HK-2 (cell line): ENCODE measurements at regions not wholly inside any gene's neighbourhood (a gene's known extent, or its start where the extent isn't known, plus 50 kb on each side); places are given as distances from the start of the nearest gene placed in this dataset.

ENCODE experiments used
- DNase-seq: peaks from one replicate; pipeline ENCODE4 v3.0.0-alpha.2; 2018; ENCODE audit not compliant: unreplicated experiment

DNA sequence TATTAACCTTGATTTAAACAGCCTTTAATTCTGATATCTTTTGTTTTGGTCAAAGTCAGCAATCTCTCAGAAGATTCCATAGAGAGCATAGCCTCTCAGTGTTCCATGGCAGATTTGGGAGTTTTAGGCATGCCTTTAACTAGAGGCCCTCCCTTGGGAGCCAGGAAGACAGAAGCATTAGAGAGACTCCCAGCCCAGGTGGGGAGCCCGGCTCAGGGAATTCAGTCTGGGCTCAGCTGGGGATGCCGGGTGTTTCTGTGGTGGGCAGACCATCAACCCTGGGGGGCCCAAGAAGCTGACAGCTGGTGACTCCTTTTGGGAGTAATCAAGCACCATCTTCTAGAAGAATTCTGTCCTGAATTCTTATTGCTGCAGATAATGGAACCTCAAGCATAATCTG, 99.7 kb upstream of the CELF4 start:
- no peak for DNase-seq

DNA sequence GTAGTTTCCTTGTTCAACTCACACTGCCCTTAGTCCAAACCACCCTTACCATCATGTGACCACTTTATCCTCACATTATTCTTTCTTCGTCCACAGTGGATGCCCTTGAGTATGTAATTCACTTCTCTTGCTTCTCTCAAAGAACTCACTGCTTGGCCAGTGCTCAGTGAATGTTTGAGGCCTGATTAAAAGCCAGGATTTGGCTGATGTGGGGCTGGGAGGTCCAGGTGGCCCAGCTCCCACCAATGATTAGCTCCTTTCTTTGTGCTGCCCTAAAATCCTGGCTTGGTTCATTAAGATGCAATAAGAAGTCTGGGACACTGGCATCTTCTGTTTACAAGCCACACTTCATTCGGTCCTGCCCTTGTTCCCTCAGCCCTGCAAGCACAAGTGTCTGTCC, 97.8 kb upstream of the CELF4 start:
- DNase-seq: no peak

DNA sequence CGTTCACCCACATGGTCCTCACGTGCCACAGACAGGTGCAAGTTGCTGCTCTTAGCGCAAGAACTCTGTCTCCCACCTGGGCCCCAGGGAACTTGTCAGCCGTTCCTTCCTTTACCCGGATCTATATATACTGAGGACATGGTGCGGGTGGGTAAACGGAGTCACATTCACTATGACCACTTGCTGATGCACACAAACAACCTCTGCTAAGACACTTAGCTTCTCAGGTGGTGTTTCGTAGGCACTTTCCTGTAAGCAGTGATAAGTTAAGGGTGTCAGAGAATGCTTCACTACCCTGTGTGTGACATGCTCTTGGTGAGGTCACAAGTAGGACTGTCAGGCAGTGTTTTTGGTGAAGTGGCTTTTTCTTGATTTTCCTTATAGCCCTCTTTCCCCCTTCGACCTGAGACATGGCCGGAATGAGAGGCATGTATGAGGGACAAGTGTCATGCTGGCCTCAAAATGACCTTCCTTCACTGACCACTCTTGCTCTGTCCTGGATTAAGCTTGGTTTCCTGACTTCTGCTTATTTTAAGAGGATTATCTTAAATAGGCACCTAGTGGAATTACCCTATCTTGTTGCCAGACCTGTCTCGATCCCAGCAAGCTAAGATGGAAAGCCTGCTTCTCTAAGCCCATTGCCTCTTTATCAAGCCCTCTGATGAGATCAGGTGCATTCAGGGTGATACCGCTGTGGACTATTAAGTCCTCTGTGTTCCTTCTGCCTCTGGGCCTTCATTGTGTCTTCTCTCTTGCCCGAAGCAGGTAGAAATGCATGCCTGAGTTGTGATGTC, 97.1 kb upstream of the CELF4 start:
- no peak for DNase-seq

GRCh38 chr18:37662099-37662498, 96.5 kb upstream of the CELF4 start:
- DNase-seq: no peak

- no peak for DNase-seq
Measured at GRCh38 chr18:37661478-37661877, 95.9 kb upstream of the CELF4 start.

DNA sequence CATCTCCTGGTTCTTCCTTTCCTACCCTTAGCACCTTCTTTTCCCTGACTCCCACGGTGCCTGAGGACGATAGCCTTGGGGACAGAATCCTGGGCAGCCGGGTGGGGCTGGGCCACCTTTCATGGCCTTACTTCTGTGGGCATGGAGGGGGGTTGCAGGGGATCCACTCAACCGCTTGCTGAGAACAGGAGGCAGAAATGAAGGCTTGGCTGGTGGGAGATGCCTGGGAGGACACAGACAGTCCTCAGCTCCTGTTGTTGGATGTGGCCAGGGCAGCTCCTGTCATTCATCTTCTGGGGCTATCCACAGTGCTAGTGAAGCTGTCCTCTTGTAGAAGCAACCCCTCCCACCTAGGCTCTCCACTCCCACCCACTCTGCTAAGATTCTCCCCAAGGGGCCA, 95.5 kb upstream of the CELF4 start:
- DNase-seq: no peak

GRCh38 chr18:37660658-37661057, 95.1 kb upstream of the CELF4 start:
- DNase-seq: no peak

DNA sequence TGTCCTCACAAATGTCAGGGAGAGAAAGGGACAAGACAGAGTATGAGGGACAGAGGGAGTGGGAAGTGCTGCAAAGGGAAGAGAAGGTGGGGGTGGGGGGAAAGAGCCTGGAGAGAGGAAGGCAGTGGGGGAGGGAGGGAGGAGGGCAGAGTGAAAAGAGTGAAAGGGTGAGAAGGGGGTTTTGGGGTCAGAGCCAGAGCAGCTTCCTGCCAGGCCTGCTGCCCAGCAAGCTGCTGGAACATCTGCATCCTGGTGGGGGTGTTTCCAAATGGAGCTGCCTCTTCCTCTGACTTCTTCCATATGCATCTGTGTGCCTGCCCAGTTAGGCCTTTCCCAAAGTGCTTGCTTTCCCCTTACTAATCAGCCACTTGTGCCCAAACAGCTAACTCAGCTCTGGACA, 94.3 kb upstream of the CELF4 start:
- no peak for DNase-seq

GRCh38 chr18:37658894-37659293, 93.3 kb upstream of the CELF4 start:
- no peak for DNase-seq

DNA sequence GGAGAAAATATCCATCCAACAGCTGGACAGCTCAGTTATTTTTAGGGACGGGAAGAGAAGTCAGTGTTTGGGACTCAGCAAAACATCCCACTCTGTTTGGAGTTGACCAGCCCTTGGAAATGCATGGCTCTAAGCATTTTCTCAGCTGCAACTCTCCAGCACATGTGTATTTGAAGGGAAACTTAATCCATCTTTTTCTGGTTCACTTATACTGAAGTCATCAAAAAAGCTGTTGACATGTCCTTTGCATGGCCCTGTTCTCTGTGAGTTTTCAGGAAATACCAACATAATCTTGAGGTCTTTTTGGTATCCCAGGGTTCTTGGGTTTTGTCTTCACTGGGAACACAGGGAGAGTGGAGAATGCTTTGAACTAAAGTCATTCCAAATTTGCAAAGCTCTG, 91.9 kb upstream of the CELF4 start:
- DNase-seq: no peak

DNA sequence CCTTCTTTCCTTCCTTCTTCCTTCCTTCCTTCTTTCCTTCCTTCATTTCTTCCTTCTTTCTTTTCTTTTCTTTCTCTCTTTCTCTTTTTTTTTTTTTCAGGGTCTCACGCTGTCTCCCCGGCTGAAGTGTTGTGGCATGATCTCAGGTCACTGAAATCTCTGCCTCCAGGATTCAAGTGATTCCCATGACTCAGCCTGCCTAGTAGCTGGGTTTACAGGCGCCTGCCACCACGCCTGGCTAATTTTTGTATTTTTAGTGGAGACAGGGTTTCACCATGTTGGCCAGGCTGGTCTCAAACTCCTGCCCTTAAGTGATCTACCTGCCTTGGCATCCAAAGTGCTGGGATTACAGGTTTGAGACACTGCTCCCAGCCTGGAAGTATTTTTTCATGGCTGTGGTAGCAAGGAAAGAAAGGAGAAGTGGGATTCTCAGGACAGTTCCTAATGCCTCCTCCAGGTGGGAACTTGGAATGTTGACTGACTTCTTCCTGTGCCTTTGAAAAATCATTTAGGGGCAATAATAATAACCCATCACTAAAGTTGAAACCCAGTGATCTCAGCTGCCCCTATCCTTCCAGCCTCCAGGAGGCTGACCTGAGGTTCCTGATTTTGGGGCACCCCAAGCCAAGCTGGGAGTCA, 89.3 kb upstream of the CELF4 start:
- peak; percentile 44 for DNase-seq

DNA sequence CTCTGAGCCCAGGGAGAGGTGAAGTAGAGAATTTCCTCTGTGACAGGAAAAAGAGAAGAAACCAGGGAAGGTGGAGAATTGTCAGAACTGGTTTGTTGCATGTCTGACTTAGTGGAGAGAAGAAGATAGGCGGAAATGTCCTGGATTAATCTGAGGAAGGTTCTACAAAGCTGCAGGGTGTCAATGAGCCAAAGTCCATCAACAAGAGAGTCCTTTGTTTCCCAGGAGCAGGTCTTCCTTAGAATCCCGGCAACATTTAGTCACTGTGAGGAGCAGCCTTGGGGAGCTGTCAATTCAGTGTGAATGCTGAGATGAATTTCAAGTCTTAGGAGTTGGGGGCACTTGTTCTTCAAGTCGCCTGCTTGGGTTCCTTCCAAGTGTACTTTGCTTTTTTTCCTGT, 88.4 kb upstream of the CELF4 start:
- DNase-seq: no peak

DNA sequence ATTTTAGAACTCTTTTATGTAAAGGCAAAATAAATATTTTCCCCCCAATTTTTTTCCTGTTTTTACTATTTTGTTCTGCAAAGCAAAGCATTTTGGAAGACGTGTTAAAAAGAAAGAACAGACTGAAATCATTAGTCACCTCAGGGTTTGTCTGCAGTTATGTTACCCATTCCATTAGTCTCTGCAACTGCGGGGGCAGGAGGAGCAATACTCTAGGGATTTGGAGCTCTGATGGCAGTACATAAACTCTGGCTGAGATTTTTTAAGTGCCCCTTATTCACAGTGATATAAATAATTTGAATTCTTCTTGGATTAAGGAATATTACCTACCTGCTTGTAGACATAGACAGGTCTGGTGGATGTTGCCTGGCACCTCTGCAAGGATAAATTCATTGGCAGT, 88.0 kb upstream of the CELF4 start:
- DNase-seq: no peak

DNA sequence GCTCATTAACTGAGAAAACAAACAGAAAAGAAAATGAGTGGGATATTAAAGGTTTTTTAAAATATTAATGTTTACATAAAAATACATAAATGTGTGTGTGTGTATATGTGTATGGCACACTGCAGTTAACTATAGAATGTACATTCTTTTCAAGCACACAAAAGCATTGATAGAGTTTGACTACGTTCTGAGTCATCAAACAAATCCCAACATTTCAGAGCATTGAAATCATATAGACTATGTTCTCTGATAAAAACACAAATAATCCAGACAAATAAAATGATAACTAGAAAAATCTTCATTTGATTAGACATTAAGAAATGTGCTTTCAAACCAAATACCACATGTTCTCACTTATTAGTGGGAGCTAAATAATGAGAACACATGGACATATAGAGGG, 84.3 kb upstream of the CELF4 start:
- no peak for DNase-seq

DNA sequence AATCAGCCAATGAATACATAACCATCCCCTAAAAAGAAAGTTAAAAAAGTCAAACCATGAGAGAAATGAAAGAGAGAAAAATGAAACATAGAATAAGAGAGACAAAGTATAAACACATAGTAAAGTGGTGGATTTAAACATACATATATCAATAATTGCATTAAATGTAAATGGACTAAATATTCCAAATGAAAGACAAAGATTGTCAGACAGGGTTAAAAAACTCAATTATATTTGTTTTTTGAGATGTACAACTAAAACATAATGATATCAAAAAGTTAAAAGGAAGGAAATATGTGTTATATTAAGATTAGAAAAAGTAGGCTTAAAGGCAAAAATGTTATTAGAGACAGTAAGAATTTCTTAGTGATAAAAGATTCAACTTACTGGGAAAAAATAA, 83.8 kb upstream of the CELF4 start:
- no peak for DNase-seq

DNA sequence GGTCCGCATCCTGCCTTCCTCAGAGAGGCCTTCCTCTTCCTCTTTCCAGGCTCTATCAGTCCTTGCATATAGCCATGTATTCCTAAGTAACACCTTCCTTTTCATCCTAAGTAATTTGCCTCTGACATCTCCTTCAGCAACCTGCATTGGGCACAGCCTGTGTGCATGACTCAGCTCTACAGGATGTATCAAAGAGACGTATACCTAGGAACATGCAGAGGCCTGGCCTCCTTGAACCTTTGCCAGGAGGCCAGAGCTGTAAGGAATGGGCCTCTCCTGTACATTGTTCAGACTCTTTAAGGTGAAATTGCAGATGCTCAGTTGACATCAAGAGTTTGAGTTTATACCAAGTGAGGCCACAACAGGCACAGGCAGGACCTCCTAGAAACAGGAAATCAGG, 76.0 kb upstream of the CELF4 start:
- no peak for DNase-seq

DNA sequence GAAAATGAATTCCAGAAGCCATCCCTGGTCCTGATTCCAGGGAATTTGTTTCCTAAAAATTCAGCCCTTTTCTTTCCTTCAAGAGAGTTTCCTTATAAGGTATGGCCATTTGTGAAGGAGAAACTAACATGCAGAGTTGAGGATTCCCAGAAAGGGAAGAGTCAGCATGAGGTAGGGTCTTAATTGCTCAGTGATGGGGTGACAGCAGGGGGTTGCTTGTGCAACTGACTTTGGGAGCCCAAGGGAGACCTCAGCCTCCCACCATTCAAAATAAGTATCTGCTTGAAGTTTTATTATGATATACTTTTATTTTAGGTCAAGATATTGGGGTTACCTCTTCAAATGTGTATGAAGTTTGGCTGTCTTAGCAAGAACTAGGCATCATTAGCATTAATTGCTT, 74.9 kb upstream of the CELF4 start:
- no peak for DNase-seq

DNA sequence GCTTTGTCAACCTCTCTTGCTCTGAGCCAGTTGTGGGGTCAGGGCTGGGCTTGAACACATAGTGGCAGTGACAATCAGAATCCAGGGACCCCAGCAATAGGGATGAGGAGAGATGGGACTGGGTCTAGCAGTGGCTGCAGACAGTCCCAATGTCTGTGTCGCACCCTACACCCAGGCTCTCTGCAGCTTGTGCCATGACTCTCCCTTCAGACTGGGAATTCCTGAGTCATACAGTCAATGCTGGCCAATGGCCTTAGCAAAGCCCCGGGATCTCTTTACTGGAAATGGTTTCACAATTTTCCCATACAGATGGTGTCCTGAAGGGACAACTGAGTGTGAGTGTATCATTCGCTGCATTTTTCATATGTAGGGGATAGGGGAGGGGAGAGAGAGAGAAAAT, 74.2 kb upstream of the CELF4 start:
- DNase-seq: no peak

DNA sequence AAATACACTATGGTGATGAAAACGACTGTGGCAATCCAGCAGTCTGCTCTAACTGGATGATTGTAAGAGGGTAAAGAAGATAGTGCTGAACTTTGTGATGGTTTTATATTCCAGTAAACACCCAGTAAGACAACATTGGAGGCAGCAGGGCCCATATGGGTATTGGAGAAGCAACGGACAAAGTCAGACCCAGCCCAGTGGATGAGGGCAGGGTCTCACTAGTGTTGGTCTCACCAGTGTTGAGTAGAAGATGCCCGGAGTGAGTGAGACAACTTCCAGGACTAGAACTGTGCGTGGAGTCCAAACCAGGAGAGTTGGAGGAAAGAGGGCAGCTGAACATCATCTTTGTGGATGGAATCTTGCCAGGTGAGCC, 71.9 kb upstream of the CELF4 start:
- DNase-seq: no peak

DNA sequence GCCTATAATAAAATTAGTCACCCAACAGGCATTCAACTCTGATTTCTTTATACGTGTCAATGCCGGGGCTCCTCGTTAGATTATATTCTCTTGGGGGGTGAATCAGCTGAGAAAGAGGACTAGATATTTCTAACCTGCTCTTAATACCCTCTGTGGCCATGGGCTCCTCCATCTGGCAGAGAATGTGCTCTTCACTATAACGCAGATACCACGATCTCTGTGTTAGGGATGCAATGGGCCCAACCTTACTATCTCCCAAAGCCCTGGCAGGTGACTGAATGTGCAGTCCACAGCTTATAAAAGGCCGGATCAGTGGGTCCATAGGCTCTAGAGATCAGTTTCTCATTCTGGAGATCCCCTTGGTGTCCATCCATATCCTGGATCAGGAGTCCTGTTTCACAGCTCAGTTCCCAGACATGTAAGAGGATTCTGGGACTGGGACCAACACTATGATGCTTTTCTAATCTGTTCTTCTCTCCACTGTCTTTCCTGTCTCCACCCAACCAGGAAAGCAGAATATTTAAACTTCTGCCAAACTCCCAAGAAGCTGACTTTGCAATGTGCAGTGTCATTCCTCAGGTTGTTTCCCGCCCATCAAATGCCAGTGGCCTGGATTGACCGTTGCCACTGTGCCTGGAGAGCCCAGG, 71.4 kb upstream of the CELF4 start:
- DNase-seq: no peak

DNA sequence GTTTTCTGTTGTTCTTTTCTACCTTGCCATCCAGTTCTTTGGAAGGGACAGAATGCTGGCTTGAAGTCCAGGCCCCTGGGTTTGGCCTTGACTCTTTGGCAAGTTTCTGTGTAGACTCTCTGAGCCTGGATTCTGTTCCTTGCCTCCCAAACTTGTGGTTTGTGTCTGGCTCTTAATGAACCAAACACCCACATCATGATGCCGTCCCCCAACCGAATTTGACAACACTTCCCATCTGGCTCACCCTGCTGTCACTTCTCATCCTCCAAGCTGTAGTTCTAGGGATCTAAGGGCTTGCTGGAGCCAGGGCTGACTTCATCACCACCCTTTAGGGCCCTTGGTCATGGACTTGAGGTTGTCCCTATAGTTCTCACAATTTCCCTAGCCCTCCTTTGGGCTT, 68.9 kb upstream of the CELF4 start:
- DNase-seq: no peak

GRCh38 chr18:37631422-37631821, 65.8 kb upstream of the CELF4 start:
- no peak for DNase-seq

- no peak for DNase-seq
Measured at GRCh38 chr18:37630334-37630733, 64.7 kb upstream of the CELF4 start.
